RWPE2 (cell line): ENCODE measurements at regions not wholly inside any gene's neighbourhood (a gene's known extent, or its start where the extent isn't known, plus 50 kb on each side); places are given as distances from the start of the nearest gene placed in this dataset.

Experiments
- ATAC-seq: fragments of 200-7000 bp; cut with Tn5 transposase; 3 replicates; pipeline ENCODE4 v1.9.1; 2021; ENCODE audit warnings: low read depth
- DNase-seq: peaks from one replicate; pipeline ENCODE4 v3.0.0-alpha.2; 2020; ENCODE audit warnings: low spot score
- H3K27ac ChIP-seq: fragments of 450-650 bp; 2 replicates; pipeline ENCODE4 v1.5.1; 2017; ENCODE audit warnings: mild to moderate bottlenecking; ENCODE audit not compliant: poor library complexity, severe bottlenecking
- H3K27me3 ChIP-seq: fragments of 250-450 bp; sonication (Bioruptor Pico); 2 replicates; pipeline ENCODE4 v1.5.1; 2021; ENCODE audit warnings: mild to moderate bottlenecking, moderate library complexity; ENCODE audit not compliant: insufficient read depth, poor library complexity, severe bottlenecking
- H3K36me3 ChIP-seq: fragments of 250-450 bp; sonication (Bioruptor Pico); 2 replicates; pipeline ENCODE4 v1.5.1; 2020; ENCODE audit warnings: low read depth, mild to moderate bottlenecking, moderate library complexity
- H3K4me1 ChIP-seq: fragments of 250-450 bp; sonication (Bioruptor Pico); 2 replicates; pipeline ENCODE4 v1.5.1; 2021; ENCODE audit warnings: mild to moderate bottlenecking, moderate library complexity; ENCODE audit not compliant: insufficient read depth, poor library complexity, severe bottlenecking
- H3K4me3 ChIP-seq: fragments of 250-450 bp; sonication (Bioruptor Pico); 2 replicates; pipeline ENCODE4 v1.5.1; 2021; ENCODE audit warnings: mild to moderate bottlenecking, moderate library complexity; ENCODE audit not compliant: severe bottlenecking
- H3K9me3 ChIP-seq: fragments of 250-450 bp; sonication (Bioruptor Pico); 2 replicates; pipeline ENCODE4 v1.5.1; 2021; ENCODE audit warnings: mild to moderate bottlenecking, moderate library complexity; ENCODE audit not compliant: severe bottlenecking
- CTCF ChIP-seq: fragments of 450-650 bp; IDR thresholded peaks from one replicate; pipeline ENCODE4 v1.5.1; 2017; ENCODE audit warnings: mild to moderate bottlenecking, moderate library complexity; ENCODE audit not compliant: poor library complexity, severe bottlenecking

GRCh38 chr16:60302261-60302660 lies 1568.1 kb upstream of the GOT2 start:
- ATAC-seq (no peak), DNase-seq (no peak)
- no peaks in the 10 kb centered on the region for H3K4me1 ChIP-seq
- H3K9me3 ChIP-seq = no peaks in the 10 kb centered on the region
- no peaks in the 10 kb centered on the region for H3K36me3 ChIP-seq
- TF ChIP-seq CTCF = no peak
- no peak overlapping the region for H3K27ac ChIP-seq
- no peak overlapping the region for H3K4me3 ChIP-seq
- no peaks in the 10 kb centered on the region for H3K27me3 ChIP-seq

DNA sequence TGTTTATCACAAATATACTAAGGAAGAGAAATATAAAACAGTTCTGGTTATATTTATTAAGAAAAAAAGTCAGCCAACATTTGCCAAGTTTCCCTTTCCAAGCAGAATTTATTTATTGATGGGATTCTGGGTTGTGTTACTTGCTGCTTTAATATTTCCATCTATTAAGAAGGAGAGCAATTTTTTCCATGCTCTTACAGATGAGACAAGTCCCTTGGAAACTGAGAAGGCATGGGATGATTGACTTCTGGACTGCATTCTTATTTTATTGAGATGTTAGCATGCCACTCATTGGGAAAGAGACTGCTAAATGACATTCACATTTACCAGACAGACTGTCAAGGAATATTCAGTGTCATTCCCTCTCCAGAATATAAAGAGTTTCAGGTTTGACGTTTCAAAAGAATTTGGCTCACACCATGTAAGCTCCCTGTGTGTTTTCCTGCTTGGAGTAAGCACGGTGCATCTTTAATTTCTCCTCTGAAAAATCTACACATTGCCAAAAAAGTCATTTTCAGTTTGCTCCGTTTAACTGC lies 1565.2 kb upstream of the GOT2 start:
- Histone ChIP-seq H3K4me1 (peaks cover 5% of the 10 kb centered on the region), H3K27me3 (no peaks in the 10 kb centered on the region), H3K36me3 (no peaks in the 10 kb centered on the region), H3K27ac (no peak overlapping the region), H3K4me3 (no peak overlapping the region), H3K9me3 (no peaks in the 10 kb centered on the region)
- ATAC-seq (no peak), DNase-seq (no peak)
- no peak for TF ChIP-seq CTCF

DNA sequence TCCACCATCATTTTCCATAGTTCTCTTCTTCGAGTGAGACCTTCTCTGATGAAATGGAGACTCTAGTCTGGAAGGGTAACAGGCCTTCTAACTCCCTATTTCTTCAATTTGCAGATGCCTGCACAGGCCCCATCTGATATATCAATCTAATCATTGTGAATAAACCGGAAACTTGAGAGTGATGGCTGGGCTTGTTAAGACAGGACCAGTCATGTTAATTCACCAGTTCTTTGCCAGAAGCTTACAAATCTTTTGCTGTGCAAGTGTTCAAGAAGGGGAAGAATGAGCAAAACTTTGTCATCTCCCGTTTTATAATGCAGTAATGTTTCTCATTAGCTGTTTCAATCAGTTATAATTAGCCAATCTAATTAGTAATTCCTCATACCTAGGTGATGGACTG lies 1561.3 kb upstream of the GOT2 start:
- DNase-seq (no peak), ATAC-seq (peak; percentile 40; the same call in 1 of the 3 replicates)
- no peak for TF ChIP-seq CTCF
- no peaks in the 10 kb centered on the region for H3K9me3 ChIP-seq
- H3K4me1 ChIP-seq = peaks cover 5% of the 10 kb centered on the region
- no peak overlapping the region for H3K27ac ChIP-seq
- H3K27me3 ChIP-seq = no peaks in the 10 kb centered on the region
- H3K4me3 ChIP-seq = no peak overlapping the region
- no peaks in the 10 kb centered on the region for H3K36me3 ChIP-seq

DNA sequence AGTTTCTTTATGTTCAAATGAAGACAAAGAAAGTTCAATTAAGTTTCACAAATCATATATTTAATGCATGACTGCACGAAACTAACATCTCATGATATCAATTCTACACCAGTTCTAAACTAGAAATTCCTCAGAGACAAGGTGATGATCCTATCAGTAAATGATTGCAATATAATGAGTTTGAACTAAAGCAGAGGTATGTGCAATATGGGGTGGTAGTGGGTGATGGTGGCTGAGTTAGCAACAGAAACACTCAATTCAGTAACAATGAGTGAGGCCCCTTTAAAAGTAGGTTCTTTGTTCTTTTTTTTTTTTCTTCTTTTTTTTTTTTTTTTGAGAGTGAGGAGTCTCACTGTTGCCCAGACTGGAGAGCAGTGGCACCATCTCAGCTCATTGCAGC lies 1551.7 kb upstream of the GOT2 start:
- Histone ChIP-seq H3K27me3 (no peaks in the 10 kb centered on the region), H3K36me3 (no peaks in the 10 kb centered on the region), H3K4me3 (no peak overlapping the region), H3K9me3 (no peaks in the 10 kb centered on the region), H3K27ac (no peak overlapping the region), H3K4me1 (no peaks in the 10 kb centered on the region)
- TF ChIP-seq CTCF = no peak
- DNase-seq (no peak), ATAC-seq (no peak)

DNA sequence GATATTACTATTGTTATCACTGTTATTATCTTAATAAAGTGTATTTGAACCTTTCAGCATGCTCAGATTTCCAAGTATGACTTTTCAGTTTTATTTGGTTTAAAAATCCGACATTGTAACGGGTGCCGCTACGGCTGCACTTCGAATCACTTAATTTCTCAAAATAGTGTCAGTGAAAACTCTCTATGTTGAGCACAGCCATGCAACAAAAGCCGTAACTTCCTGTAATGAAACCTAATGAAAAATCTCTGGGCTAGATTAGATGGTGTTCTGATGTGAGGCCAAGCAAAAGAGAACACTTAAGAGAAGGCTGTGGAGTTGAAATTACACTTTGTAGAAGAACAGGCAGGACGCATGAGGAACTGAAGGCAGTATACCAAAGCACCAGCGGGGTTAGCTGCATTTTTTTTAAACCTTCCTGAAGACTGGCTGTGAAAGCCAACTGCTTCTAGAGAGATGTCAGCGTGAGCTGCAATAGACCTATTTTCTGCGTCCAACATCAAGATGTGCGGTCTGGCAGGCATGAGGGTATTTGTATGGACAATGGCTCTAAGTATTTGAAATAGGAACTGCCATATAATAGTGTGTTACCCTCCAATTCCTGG lies 1545.0 kb upstream of the GOT2 start:
- no peak for TF ChIP-seq CTCF
- ATAC-seq (no peak), DNase-seq (no peak)
- peaks cover 3% of the 10 kb centered on the region for H3K27me3 ChIP-seq
- H3K36me3 ChIP-seq = no peaks in the 10 kb centered on the region
- no peak overlapping the region for H3K4me3 ChIP-seq
- H3K4me1 ChIP-seq = no peaks in the 10 kb centered on the region
- no peak overlapping the region for H3K27ac ChIP-seq
- H3K9me3 ChIP-seq = no peaks in the 10 kb centered on the region
